Suppressor macrophage treated with lipopolysaccharide for 1 hour (primary cell): ENCODE measurements at regions not wholly inside any gene's neighbourhood (a gene's known extent, or its start where the extent isn't known, plus 50 kb on each side); places are given as distances from the start of the nearest gene placed in this dataset.
"Not testable (repeated sequence)": the region's sequence is repeated elsewhere in the genome, so short reads cannot be mapped to it uniquely, and the experiment has no call there.

Experiments used
- DNase-seq, 3 donors: peaks; one replicate each; pipeline ENCODE4 v3.0.0-alpha.2; 2020 to 2022

- peak; percentile 16 to 38 (median 36) for DNase-seq
Observed at GRCh38 chr5:18745042-18745987, 1111.1 kb downstream of the TAF11L14 start.

DNA sequence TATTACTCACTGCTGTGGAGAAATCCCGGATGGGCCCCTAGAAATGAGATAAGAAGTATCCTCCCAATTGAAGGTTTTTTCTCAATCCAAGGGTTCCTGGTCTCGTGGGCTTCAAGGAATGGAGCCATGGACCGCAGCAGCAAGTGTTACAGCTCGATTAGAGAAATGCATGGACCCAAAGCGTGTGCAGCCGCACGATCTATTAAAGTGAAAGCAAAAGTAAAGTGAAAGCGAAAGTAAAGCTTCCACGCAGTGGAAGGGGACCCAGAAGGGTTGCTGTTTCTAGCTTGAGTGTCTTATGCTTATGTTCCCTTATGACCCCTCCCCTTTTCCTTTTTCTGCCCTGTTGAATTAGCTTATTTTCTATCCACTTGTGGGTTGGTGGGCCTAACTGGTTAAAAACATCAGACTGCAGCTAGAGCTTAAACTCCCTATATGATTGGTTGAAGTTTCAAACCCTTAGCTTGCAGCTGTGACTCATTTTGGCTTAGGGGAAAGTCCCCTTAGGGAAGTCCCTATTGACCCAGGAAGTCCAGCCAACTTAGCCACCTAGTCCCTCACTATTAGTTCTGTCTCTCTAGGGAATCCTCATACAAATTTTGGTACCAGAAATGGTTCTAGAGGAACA is 1111.8 kb downstream of the TAF11L14 start:
- DNase-seq = peak; percentile 74 to 86 (median 75)

- peak; percentile 46 to 48 (median 48) for DNase-seq
Observed at GRCh38 chr5:18749763-18750162, 1115.5 kb downstream of the TAF11L14 start.

DNA sequence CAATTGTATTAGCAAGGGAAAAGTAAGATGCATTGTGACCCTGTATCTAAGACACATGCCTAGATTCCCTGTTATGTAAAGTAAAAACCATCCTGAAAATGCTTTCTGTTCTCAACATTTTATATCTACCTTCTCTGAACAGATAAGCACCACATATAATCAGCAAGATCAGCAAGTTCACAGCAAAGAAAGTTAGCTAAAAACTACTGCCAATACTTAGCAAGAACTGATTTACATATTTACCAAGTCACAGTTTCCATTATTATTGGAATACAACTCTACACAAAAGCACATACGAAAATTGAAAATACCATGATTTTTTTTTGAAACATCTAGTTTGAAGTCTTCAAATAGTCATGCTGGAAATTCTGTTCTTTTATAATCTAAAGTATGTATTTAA is 1118.1 kb downstream of the TAF11L14 start:
- DNase-seq = no peak

DNA sequence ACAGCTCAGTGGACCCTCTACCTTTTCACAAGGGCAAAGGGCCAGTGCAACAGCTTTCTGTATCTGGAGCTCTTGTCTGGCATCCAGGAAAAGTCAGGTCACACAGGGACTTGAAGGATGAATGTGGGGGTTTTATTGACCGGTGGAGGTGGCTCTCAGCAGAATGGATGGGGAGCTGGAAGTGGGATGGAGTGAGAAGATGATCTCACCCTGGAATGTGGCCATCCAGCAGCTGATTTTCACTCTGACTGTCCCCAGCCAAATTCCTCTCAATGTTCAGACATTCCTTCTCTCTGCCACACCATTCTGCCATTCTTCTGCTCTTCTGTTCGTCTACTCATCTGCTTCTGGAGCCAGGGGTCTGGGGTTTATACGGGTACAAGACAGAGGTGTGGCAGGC is 1119.9 kb downstream of the TAF11L14 start:
- DNase-seq = no peak

DNA sequence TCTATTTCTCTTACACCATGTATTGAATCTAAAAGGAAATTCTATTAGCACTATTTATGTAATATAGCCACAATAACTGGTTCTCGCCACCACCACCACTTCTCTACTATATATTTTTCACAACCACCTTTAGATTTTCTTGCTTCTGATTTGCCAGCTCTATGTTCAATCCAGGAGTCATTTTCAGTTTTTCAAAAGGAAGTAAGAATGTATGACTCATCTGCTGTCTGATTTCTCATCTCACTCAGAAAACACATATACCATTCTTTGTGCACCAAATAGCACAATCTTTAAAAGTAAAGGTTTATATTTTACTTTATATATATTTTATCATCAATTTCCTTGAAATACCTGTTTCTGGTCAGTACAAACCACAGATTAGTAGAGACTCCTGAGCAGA is 1127.5 kb downstream of the TAF11L14 start:
- DNase-seq = peak in 2 of 3 donors; percentile 52 to 57

- DNase-seq = no peak
Observed at GRCh38 chr5:18764161-18764560, 1129.9 kb downstream of the TAF11L14 start.

DNA sequence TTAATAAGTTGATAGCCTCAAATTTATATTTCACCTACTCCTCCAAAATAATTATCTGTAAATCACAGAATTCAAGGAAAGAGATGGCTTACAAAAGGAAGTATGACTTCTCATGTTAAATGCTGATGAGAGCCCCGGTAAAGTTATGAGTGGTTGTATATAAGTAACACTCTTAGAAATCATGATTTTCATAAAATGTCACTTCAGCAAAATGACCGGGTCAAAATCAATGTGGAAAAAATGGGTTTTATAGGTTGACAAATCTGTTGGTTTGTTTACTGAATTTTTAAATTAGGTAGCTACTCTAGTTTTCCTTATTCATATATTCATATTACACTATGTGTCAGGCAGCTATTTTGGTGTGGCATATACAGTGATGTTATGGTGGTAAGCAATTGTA is 1131.0 kb downstream of the TAF11L14 start:
- DNase-seq = no peak

- no peak for DNase-seq
Observed at GRCh38 chr5:18771097-18771610, 1136.9 kb downstream of the TAF11L14 start.

DNA sequence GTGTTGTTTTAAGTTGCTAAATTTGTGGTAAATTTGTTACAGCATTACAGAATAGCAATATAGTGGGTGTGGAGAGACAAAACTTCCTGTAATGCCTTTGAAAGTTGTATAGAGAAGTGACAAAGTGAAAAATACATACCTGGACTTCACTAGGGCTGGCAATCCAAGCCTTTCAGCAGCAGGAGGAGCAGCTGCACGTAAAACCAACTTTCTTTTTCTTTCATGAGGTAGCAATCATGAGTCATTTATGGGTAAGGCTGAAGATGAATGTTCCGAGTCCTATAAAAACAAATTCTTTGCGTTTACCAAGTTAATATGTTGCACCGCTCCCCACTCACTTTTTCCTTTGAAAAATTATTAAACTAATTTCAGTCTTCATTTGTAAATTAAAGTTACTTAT is 1138.2 kb downstream of the TAF11L14 start:
- DNase-seq = no peak

DNA sequence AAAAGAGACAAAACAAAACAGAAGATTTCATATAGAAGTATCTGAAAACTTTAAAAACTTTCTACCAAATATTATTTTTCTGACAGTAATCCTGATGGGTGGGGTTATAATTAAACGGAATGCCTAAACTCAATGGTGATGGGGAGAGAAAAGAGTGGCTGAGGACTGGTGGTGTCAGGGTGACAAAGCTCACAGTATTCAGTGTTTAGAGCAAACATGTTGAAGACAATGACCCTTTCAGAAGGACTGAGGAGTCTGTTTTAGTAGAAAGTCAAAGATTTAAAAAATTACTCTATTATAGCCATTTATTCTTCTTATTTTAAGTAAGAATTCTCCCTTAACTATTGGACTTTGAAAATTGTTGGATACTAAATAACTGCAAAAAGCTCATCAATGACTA is 1144.0 kb downstream of the TAF11L14 start:
- no peak for DNase-seq

DNA sequence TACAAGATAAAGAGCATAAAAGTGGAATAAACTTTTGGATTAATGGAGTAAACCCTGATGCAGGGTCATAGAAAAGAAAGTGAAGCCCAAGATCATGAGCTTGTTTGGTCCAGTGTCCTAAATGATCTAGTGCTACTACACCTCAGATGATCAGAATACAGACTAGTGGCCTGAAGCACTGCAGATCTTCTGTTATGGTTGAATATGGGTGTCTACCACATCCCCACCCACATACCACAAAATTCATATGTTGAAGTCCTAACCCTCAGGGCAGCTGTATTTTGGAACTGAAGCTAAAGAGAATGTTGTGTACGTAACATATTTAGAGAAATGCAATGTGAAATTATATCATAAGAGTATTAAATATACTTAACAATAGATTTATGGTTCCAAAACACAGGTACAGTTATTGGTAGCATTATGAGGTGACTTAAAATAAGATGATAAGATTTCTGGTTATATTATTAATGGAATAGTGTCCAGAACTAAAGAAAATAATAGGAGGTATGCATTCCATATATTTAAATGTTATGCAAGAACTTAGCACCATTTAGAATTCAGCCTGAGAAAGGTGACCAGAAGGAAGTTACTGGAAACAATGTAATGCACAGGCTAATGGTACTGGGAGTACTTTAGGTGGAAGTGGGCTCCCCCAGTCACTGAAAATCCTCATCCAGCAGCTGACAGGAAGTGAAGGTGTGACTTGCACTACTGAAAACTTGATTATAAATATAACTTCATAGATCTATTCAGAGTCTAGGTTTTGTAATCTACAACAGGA is 1155.1 kb downstream of the TAF11L14 start:
- DNase-seq = no peak

GRCh38 chr5:18792145-18792544 is 1157.9 kb downstream of the TAF11L14 start:
- no peak for DNase-seq

DNA sequence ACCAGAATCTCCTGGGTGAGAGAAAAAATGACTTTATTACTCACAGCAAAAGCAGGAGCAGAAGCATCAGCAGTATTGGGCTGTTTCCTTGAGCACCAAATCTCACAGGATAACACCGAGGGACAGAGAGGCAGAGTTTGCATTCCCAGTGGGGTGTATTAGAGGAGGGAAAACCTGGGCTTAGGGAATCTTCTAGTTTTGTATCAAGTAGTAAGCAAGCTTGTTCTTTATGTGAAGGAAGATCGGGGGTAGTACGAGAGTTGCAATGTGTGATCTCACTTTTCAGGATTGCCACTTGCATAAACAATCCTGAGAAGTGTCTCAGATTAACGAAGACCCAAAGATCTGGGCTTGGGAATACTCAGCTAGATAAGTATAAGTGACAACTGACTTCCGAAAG is 1163.0 kb downstream of the TAF11L14 start:
- no peak for DNase-seq

- no peak for DNase-seq
Observed at GRCh38 chr5:18798058-18798457, 1163.8 kb downstream of the TAF11L14 start.

GRCh38 chr5:18799482-18800128 is 1165.3 kb downstream of the TAF11L14 start:
- no peak for DNase-seq

DNA sequence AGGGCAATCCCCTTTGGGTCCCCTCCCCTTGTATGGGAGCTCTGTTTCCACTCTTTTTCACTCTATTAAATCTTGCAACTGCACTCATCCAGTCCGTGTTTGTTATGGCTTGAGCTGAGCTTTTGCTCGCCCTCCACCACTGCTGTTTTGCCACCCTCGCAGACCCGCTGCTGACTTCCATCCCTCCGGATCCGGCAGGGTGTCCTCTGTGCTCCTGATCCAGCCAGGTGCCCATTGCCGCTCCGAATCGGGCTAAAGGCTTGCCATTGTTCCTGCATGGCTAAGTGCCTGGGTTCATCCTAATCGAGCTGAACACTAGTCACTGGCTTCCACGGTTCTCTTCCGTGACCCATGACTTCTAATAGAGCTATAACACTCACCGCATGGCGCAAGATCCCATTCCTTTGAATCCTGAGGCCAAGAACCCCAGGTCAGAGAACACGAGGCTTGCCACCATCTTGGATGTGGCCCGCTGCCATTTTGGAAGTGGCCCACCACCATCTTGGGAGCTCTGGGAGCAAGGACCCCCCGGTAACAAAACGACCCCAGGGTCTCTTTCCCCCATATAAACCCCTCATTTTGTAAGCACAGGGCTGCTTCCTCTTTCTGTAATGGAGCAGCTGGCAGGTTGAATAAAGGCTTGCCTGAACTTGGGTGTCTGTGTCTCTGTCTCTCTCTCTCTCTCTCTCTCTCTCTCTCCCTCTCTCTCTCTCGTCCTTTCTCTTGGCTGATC is 1166.2 kb downstream of the TAF11L14 start:
- no peak for DNase-seq

- not testable (repeated sequence) for DNase-seq
Observed at GRCh38 chr5:18801413-18801812, 1167.2 kb downstream of the TAF11L14 start.

DNA sequence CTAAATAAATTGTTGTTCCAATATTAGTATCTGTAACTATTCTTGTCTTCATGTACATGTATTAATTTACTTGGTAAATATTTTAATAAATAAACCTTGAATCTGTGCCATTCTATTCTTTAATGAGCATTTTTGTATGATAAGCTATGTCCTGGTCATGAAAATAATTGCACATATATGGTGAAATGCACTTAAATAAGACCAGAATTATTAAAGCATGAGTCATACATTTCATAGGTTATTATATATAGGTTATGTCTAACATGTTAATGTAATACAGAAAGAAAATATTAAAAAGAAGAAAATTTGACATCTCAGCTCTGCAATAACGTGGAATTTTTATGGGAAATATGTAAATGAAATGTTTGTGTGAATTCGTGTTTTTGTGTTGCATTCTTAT is 1168.1 kb downstream of the TAF11L14 start:
- DNase-seq = no peak

DNA sequence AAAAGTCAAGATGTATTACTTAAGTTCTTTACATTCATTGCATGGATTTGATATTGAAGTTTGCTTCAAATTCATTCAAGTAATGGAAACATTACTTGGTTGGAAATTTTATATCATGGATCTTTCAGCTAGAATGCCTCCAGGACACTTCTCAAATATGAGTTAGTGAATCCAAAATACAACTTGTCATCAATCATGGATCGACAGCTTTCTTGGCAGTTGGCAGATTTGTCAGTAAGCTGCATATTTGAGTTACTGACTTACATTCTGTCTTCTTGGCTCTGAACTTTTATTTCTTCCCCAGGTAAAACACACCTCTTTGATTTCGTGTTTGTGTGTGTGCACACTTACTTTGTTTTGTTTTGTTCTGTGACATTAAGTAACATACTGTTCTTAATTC is 1171.1 kb downstream of the TAF11L14 start:
- DNase-seq = no peak

GRCh38 chr5:18807256-18808149 is 1173.2 kb downstream of the TAF11L14 start:
- DNase-seq = no peak
